H1 (cell line): ENCODE measurements at regions not wholly inside any gene's neighbourhood (a gene's known extent, or its start where the extent isn't known, plus 50 kb on each side); places are given as distances from the start of the nearest gene placed in this dataset.

Experiments
- CTCF ChIA-PET: fragments of 300-600 bp; sonication (Branson Sonifier 250); formaldehyde crosslinking; loops from one replicate; lab custom pipeline; 2021; ENCODE audit not compliant: partially characterized antibody; lab: Charles Lee
- POLR2A ChIA-PET: fragments of 300-600 bp; sonication (Branson Sonifier 250); formaldehyde crosslinking; loops from one replicate; lab custom pipeline; 2021; ENCODE audit warnings: inconsistent platforms; ENCODE audit not compliant: partially characterized antibody; lab: Charles Lee
- DNase-seq, 2 experiments: peaks; one replicate each; pipeline versions ENCODE4 v3.0.0 to v3.0.0-alpha.2; 2010 to 2022; ENCODE audit warnings: low spot score in 2 of 2, low read depth in 1 of 2, mixed read lengths in 1 of 2
- FAIRE-seq: peaks from 2 replicates; lab custom pipeline; 2011; peaks lifted over from hg19 to GRCh38; lab: Jason Lieb, UNC
- H2AFZ ChIP-seq: 2 replicates; pipeline ENCODE4 v1.8.1; 2012; ENCODE audit warnings: low read length, inconsistent platforms
- H2AK5ac ChIP-seq: 2 replicates; pipeline ENCODE4 v1.6.1; 2013; ENCODE audit warnings: low read depth, low read length
- H2BK120ac ChIP-seq: replicated peaks from 2 replicates; pipeline ENCODE3; 2013; ENCODE audit warnings: low read depth, low read length, inconsistent platforms
- H2BK12ac ChIP-seq: 2 replicates; pipeline ENCODE4 v1.6.1; 2013; ENCODE audit warnings: low read depth, low read length
- H2BK15ac ChIP-seq: 2 replicates; pipeline ENCODE4 v1.6.1; 2013; ENCODE audit warnings: low read length
- H2BK20ac ChIP-seq: 2 replicates; pipeline ENCODE4 v1.6.1; 2013; ENCODE audit warnings: low read length
- H2BK5ac ChIP-seq: 2 replicates; pipeline ENCODE4 v1.6.1; 2013; ENCODE audit warnings: low read depth, low read length
- H3K14ac ChIP-seq: 2 replicates; pipeline ENCODE4 v1.6.1; 2013; ENCODE audit warnings: inconsistent platforms; ENCODE audit not compliant: insufficient read length
- H3K18ac ChIP-seq: 2 replicates; pipeline ENCODE4 v1.6.1; 2013; ENCODE audit warnings: low read length; ENCODE audit errors: extremely low read depth
- H3K23ac ChIP-seq: 2 replicates; pipeline ENCODE4 v1.6.1; 2013; ENCODE audit warnings: inconsistent platforms; ENCODE audit not compliant: insufficient read length
- H3K23me2 ChIP-seq: 2 replicates; pipeline ENCODE4 v1.6.1; 2013; ENCODE audit warnings: low read depth, low read length
- H3K27ac ChIP-seq: 2 replicates; pipeline ENCODE4 v1.6.1; 2011; ENCODE audit warnings: low read depth, low read length, inconsistent platforms
- H3K27me3 ChIP-seq, 4 experiments: replicated peaks in 1 of 4; 1 replicate in 1 of 4; 2 replicates in 3 of 4; pipeline versions ENCODE4 v1.6.1 to v1.8.1; 2011 to 2013; ENCODE audit warnings: low read length in 3 of 4, mild to moderate bottlenecking in 3 of 4, inconsistent platforms in 2 of 4, mixed read lengths in 2 of 4, moderate library complexity in 1 of 4; ENCODE audit not compliant: control insufficient read depth in 3 of 4, insufficient read depth in 3 of 4; ENCODE audit errors: extremely low read depth in 1 of 4
- H3K36me3 ChIP-seq, 4 experiments: 2 replicates each; pipeline versions ENCODE4 v1.6.1 to v1.8.1; 2011 to 2013; ENCODE audit warnings: mild to moderate bottlenecking in 4 of 4, low read length in 3 of 4, moderate library complexity in 2 of 4, control low read depth in 1 of 4, inconsistent platforms in 1 of 4; ENCODE audit not compliant: insufficient read depth in 4 of 4, control insufficient read depth in 2 of 4
- H3K4ac ChIP-seq: replicated peaks from 2 replicates; pipeline ENCODE3; 2013; ENCODE audit warnings: low read length, low read depth, mixed read lengths, inconsistent platforms; ENCODE audit not compliant: insufficient read length
- H3K4me1 ChIP-seq, 4 experiments: replicated peaks in 1 of 4; 1 replicate in 1 of 4; 2 replicates in 3 of 4; pipeline versions ENCODE4 v1.6.1 to v1.8.1; 2011 to 2013; ENCODE audit warnings: low read length in 3 of 4, inconsistent platforms in 2 of 4, mixed read lengths in 1 of 4; ENCODE audit not compliant: insufficient read depth in 4 of 4, control insufficient read depth in 3 of 4
- H3K4me2 ChIP-seq, 2 experiments: 2 replicates each; pipeline versions ENCODE4 v1.6.1 to v1.8.1; 2011 to 2013; ENCODE audit warnings: low read depth in 2 of 2, low read length in 2 of 2, control low read depth in 1 of 2, inconsistent platforms in 1 of 2, mild to moderate bottlenecking in 1 of 2; ENCODE audit not compliant: insufficient read depth in 1 of 2
- H3K4me3 ChIP-seq, 4 experiments: fragments of 200-600, 300-600 bp in 1 of 4; sonication (generic), shearing (Covaris generic), sonication (Bioruptor Twin) in 1 of 4; 2 replicates each; pipeline versions ENCODE4 v1.5.1 to v1.8.1; 2011 to 2016; ENCODE audit warnings: low read length in 4 of 4, low read depth in 3 of 4, control low read depth in 2 of 4, inconsistent platforms in 2 of 4, mild to moderate bottlenecking in 2 of 4, mixed read lengths in 1 of 4, moderate library complexity in 1 of 4; ENCODE audit not compliant: insufficient read depth in 2 of 4; ENCODE audit errors: extremely low read depth in 1 of 4
- H3K56ac ChIP-seq: replicated peaks from 2 replicates; pipeline ENCODE3; 2013; ENCODE audit warnings: low read depth, mild to moderate bottlenecking, mixed read lengths, low read length, inconsistent platforms; ENCODE audit not compliant: insufficient read length
- H3K79me1 ChIP-seq: 2 replicates; pipeline ENCODE4 v1.6.1; 2013; ENCODE audit warnings: low read depth, low read length, control low read depth
- H3K79me2 ChIP-seq, 2 experiments: 2 replicates each; pipeline versions ENCODE4 v1.6.1 to v1.8.1; 2012 to 2013; ENCODE audit warnings: low read length in 2 of 2, mild to moderate bottlenecking in 2 of 2, inconsistent platforms in 1 of 2; ENCODE audit not compliant: insufficient read depth in 2 of 2, control insufficient read depth in 1 of 2
- H3K9ac ChIP-seq, 4 experiments: replicated peaks in 1 of 4; 1 replicate in 1 of 4; 2 replicates in 3 of 4; pipeline versions ENCODE4 v1.6.1 to v1.8.1; 2011 to 2013; ENCODE audit warnings: low read depth in 3 of 4, low read length in 3 of 4, control low read depth in 2 of 4, mild to moderate bottlenecking in 2 of 4, moderate library complexity in 2 of 4, inconsistent platforms in 1 of 4; ENCODE audit errors: extremely low read depth in 1 of 4
- H3K9me3 ChIP-seq, 2 experiments: 2 replicates each; pipeline versions ENCODE4 v1.6.1 to v1.8.1; 2012 to 2013; ENCODE audit warnings: mild to moderate bottlenecking in 2 of 2, moderate library complexity in 2 of 2, control low read depth in 1 of 2, inconsistent platforms in 1 of 2, low read depth in 1 of 2, low read length in 1 of 2, mixed read lengths in 1 of 2; ENCODE audit not compliant: insufficient read depth in 2 of 2
- H4K20me1 ChIP-seq, 2 experiments: replicated peaks in 1 of 2; 2 replicates each; pipeline versions ENCODE3 to v1.8.1; 2011 to 2013; ENCODE audit warnings: inconsistent platforms in 2 of 2, low read length in 2 of 2, mild to moderate bottlenecking in 1 of 2; ENCODE audit not compliant: insufficient read depth in 2 of 2, control insufficient read depth in 1 of 2
- H4K5ac ChIP-seq: 2 replicates; pipeline ENCODE4 v1.6.1; 2013; ENCODE audit warnings: low read length, low read depth, mixed read lengths, inconsistent platforms; ENCODE audit not compliant: insufficient read length
- H4K8ac ChIP-seq: 2 replicates; pipeline ENCODE4 v1.8.0; 2013; ENCODE audit warnings: mild to moderate bottlenecking, moderate library complexity, low read length, inconsistent platforms; ENCODE audit not compliant: insufficient read depth; ENCODE audit errors: extremely low read depth
- H4K91ac ChIP-seq: replicated peaks from 2 replicates; pipeline ENCODE3; 2013; ENCODE audit warnings: low read length, mixed read lengths, inconsistent platforms; ENCODE audit not compliant: insufficient read length
- BCL11A ChIP-seq, 2 experiments: IDR thresholded peaks; one replicate each; pipeline ENCODE4 v1.6.1; 2011; ENCODE audit warnings: low read depth in 2 of 2, low read length in 2 of 2, mild to moderate bottlenecking in 2 of 2
- CBX5 ChIP-seq: fragments of 300-800, 300-1000 bp; sonication (generic); IDR thresholded peaks from 2 replicates; pipeline ENCODE4 v1.7.1; 2016; ENCODE audit warnings: antibody characterized with exemption, low read length, low read depth
- EGR1 ChIP-seq: IDR thresholded peaks from 2 replicates; pipeline ENCODE4 v1.6.1; 2011; ENCODE audit warnings: low read depth, low read length, borderline replicate concordance
- GTF2F1 ChIP-seq: IDR thresholded peaks from 2 replicates; pipeline ENCODE4 v1.6.1; 2012; ENCODE audit warnings: low read depth, low read length, improper control_type of control experiment, borderline replicate concordance
- HDAC2 ChIP-seq, 2 experiments: fragments of 300-600 bp in 1 of 2; sonication (generic) in 1 of 2; IDR thresholded peaks; 2 replicates each; pipeline ENCODE4 v1.6.1; 2011 to 2012; ENCODE audit warnings: low read depth in 2 of 2, low read length in 2 of 2, mild to moderate bottlenecking in 2 of 2, moderate library complexity in 2 of 2, borderline replicate concordance in 1 of 2, inconsistent platforms in 1 of 2
- KDM4A ChIP-seq: IDR thresholded peaks from one replicate; pipeline ENCODE4 v1.7.1; 2012; ENCODE audit warnings: low read depth, mild to moderate bottlenecking, moderate library complexity, low read length, inconsistent platforms; ENCODE audit not compliant: severe bottlenecking
- RBBP5 ChIP-seq: IDR thresholded peaks from 2 replicates; pipeline ENCODE4 v1.7.1; 2012; ENCODE audit warnings: low read depth, mild to moderate bottlenecking, inconsistent platforms, low read length, moderate library complexity, borderline replicate concordance
- SIN3A ChIP-seq, 2 experiments: IDR thresholded peaks in 1 of 2; conservative IDR thresholded peaks in 1 of 2; 2 replicates each; pipeline ENCODE4 v1.6.1; 2011 to 2012; ENCODE audit warnings: low read length in 2 of 2, improper control_type of control experiment in 1 of 2, low read depth in 1 of 2, mild to moderate bottlenecking in 1 of 2
- WGBS, 2 experiments: shearing (Covaris generic) in 1 of 2; methylation state at CpG; one replicate each; pipeline versions ENCODE4 v1.1.6 to v1.1.7; 2013 to 2015; ENCODE audit warnings: low lambda C conversion rate in 2 of 2, mixed read lengths in 2 of 2, inconsistent platforms in 1 of 2, low coverage in 1 of 2, missing lambda C conversion rate in 1 of 2; ENCODE audit not compliant: insufficient replicate concordance in 2 of 2, insufficient coverage in 1 of 2, insufficient read length in 1 of 2; ENCODE audit errors: extremely low coverage in 1 of 2, missing lambda C conversion rate in 1 of 2; 5-methylcytosine and 5-hydroxymethylcytosine counted together
- TF ChIP-seq, protein P1 (sequence below): IDR thresholded peaks from 2 replicates; pipeline ENCODE4 v1.6.1; 2012; ENCODE audit warnings: inconsistent platforms

DNA sequence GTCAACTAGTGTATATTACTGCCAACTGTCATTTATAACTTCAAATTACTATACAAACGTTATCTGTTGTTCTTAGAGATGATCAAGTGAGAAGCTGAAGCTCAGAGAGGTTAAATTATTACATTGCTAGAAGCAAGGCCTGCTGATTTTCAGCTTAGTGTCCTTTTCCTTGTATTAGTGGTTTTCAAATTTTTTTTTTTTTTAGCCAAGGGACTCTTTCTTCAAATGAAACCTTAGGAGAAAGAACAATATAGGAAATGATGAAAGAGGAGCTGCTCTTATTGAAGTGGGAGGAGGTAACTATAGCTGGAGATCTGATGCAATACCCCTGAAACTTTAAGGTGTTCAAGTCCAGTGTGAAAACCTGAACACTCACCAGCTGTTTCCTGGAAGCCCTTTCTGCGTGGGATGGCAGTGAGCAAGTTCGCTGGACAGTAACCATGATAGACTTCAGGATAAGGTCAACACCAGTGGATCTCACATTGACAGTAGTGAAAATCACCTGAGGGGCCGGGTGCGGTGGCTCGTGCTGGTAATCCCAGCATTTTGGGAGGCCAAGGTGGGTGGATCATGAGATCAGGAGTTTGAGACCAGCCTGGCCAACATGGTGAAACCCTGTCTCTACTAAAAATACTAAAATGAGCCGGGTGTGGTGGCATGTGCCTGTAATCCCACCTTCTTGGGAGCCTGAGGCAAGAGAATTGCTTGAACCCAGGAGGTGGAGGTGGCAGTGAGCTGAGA lies 376.2 kb downstream of the EDEM1 start:
- H3K56ac ChIP-seq: no peak overlapping the region
- no peaks in the 10 kb centered on the region for H3K27me3 ChIP-seq
- ChIA-PET CTCF (interaction anchor here (0.7 to 2.0 kb wide), 5 partner anchors 8 to 166 kb away, joined by 3 to 9 read pairs (median 5); no protein-coding TSS in a partner anchor), POLR2A (no interaction called here)
- no peak overlapping the region for H2BK5ac ChIP-seq
- DNase-seq: no peak
- no peak for FAIRE-seq
- no peak overlapping the region for H2BK20ac ChIP-seq
- H3K9me3 ChIP-seq: no peaks in the 10 kb centered on the region
- no peak overlapping the region for H2BK15ac ChIP-seq
- H3K4me2 ChIP-seq: no peak overlapping the region
- H3K79me2 ChIP-seq: no peaks in the 10 kb centered on the region
- no peaks in the 10 kb centered on the region for H3K36me3 ChIP-seq
- no peak overlapping the region for H3K4ac ChIP-seq
- H3K4me3 ChIP-seq: no peak overlapping the region
- H3K23ac ChIP-seq: no peak overlapping the region
- H3K14ac ChIP-seq: no peak overlapping the region
- no peaks in the 10 kb centered on the region for H3K79me1 ChIP-seq
- no peak overlapping the region for H3K18ac ChIP-seq
- no peak overlapping the region for H2BK120ac ChIP-seq
- no peak overlapping the region for H2AK5ac ChIP-seq
- H3K27ac ChIP-seq: no peak overlapping the region
- H4K91ac ChIP-seq: no peak overlapping the region
- no peak overlapping the region for H2AFZ ChIP-seq
- H2BK12ac ChIP-seq: no peak overlapping the region
- no peak overlapping the region for H3K9ac ChIP-seq
- 93% methylated on average over 7 of the region's 7 CpGs; no CpG with 5 or more reads in 1 of the 2 experiments for WGBS, 2 experiments
- no peak overlapping the region for H4K5ac ChIP-seq
- H3K4me1 ChIP-seq: no peaks in the 10 kb centered on the region
- no peaks in the 10 kb centered on the region for H4K20me1 ChIP-seq
- no peaks in the 10 kb centered on the region for H3K23me2 ChIP-seq
- H4K8ac ChIP-seq: no peak overlapping the region
- no peak for TF ChIP-seq KDM4A
- TF ChIP-seq HDAC2 (IDR thresholded peaks at IDR 0.05; ENCODE audit: borderline replicate concordance in 1 of 2, low read depth in 2 of 2, low read length in 2 of 2): no peak
- TF ChIP-seq, protein P1, sequence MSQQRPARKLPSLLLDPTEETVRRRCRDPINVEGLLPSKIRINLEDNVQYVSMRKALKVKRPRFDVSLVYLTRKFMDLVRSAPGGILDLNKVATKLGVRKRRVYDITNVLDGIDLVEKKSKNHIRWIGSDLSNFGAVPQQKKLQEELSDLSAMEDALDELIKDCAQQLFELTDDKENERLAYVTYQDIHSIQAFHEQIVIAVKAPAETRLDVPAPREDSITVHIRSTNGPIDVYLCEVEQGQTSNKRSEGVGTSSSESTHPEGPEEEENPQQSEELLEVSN: no peak
- no peak for TF ChIP-seq CBX5
- TF ChIP-seq GTF2F1: no peak
- TF ChIP-seq RBBP5: no peak
- no peak for TF ChIP-seq SIN3A (conservative IDR thresholded peaks at IDR 0.05 in 1 of 2, IDR thresholded peaks at IDR 0.05 in 1 of 2; ENCODE audit: low read depth in 1 of 2, low read length in 2 of 2)
- TF ChIP-seq BCL11A (IDR thresholded peaks at IDR 0.05; ENCODE audit: low read depth in 2 of 2, low read length in 2 of 2): no peak
- TF ChIP-seq EGR1: no peak
